PC-3 (cell line): ENCODE measurements at regions not wholly inside any gene's neighbourhood (a gene's known extent, or its start where the extent isn't known, plus 50 kb on each side); places are given as distances from the start of the nearest gene placed in this dataset.
A peak's percentile ranks its signal among the peaks of the same experiment; 100 is the strongest.
"Not testable (repeated sequence)": the region's sequence is repeated elsewhere in the genome, so short reads cannot be mapped to it uniquely, and the experiment has no call there.

ENCODE experiments used
- ATAC-seq: fragments of 200-7000 bp; cut with Tn5 transposase; 2 replicates; pipeline ENCODE4 v1.9.1; 2020; ENCODE audit warnings: mild to moderate bottlenecking, moderate library complexity
- BruUV-seq: library from RNA; stranded (reverse); fragments of 400-500 nt; replicated peaks from 2 replicates; lab custom pipeline; 2021; lab: Mats Ljungman, UMichigan
- CTCF ChIA-PET: fragments of 300-600 bp; sonication (Branson Sonifier 250); formaldehyde crosslinking; loops from one replicate; lab custom pipeline; 2022; ENCODE audit warnings: antibody characterized with exemption; lab: Charles Lee
- POLR2A ChIA-PET: fragments of 300-600 bp; sonication (Branson Sonifier 250); formaldehyde crosslinking; loops from one replicate; lab custom pipeline; 2022; ENCODE audit warnings: antibody characterized with exemption; ENCODE audit not compliant: unreplicated experiment; lab: Charles Lee
- DNase-seq: peaks from one replicate; pipeline ENCODE4 v3.0.0-alpha.2; 2015
- H2AFZ ChIP-seq: fragments of 300-600 bp; sonication (generic); 2 replicates; pipeline ENCODE4 v1.6.0; 2016; ENCODE audit warnings: antibody characterized with exemption, low read length
- H3F3A ChIP-seq: fragments of 300-600 bp; sonication (generic); one replicate; pipeline ENCODE4 v1.6.0; 2017; ENCODE audit warnings: antibody characterized with exemption, low read length, control low read depth, mild to moderate bottlenecking; ENCODE audit not compliant: unreplicated experiment
- H3K27ac ChIP-seq: fragments of 300-600 bp; sonication (generic); 2 replicates; pipeline ENCODE4 v1.5.1; 2016; ENCODE audit warnings: mild to moderate bottlenecking, low read length
- H3K27me3 ChIP-seq: fragments of 300-600 bp; sonication (generic); 2 replicates; pipeline ENCODE4 v1.6.1; 2016; ENCODE audit warnings: low read length, mixed read lengths
- H3K36me3 ChIP-seq: fragments of 300-600 bp; sonication (generic); 2 replicates; pipeline ENCODE4 v1.6.1; 2016; ENCODE audit warnings: low read depth, mixed run types, low read length, mixed read lengths
- H3K4me1 ChIP-seq: fragments of 300-600 bp; sonication (generic); 2 replicates; pipeline ENCODE4 v1.5.1; 2016; ENCODE audit warnings: low read length; ENCODE audit not compliant: insufficient read depth
- H3K4me2 ChIP-seq: fragments of 300-600 bp; sonication (generic); 2 replicates; pipeline ENCODE4 v1.6.0; 2016; ENCODE audit warnings: low read length
- H3K4me3 ChIP-seq: fragments of 300-600 bp; sonication (generic); 2 replicates; pipeline ENCODE4 v1.5.1; 2016; ENCODE audit warnings: mild to moderate bottlenecking, low read length, mixed read lengths
- H3K79me2 ChIP-seq: fragments of 300-600 bp; sonication (generic); 2 replicates; pipeline ENCODE4 v1.6.1; 2017; ENCODE audit warnings: low read length, mixed read lengths
- H3K9ac ChIP-seq: fragments of 300-600 bp; sonication (generic); 2 replicates; pipeline ENCODE4 v1.6.0; 2016; ENCODE audit warnings: mild to moderate bottlenecking, low read length
- H3K9me2 ChIP-seq: fragments of 300-600 bp; sonication (generic); replicated peaks from 2 replicates; pipeline ENCODE4 v1.6.1; 2016; ENCODE audit warnings: mixed run types, low read length, mixed read lengths
- H3K9me3 ChIP-seq: fragments of 300-600 bp; sonication (generic); 2 replicates; pipeline ENCODE4 v1.6.1; 2016; ENCODE audit warnings: low read length, mixed read lengths
- H4K20me1 ChIP-seq: fragments of 300-600 bp; sonication (generic); 2 replicates; pipeline ENCODE4 v1.6.1; 2016; ENCODE audit warnings: low read length, mixed read lengths
- CTCF ChIP-seq: fragments of 300-600 bp; sonication (generic); conservative IDR thresholded peaks from 2 replicates; pipeline ENCODE4 v1.5.1; 2017; ENCODE audit warnings: antibody characterized with exemption, low read depth, mild to moderate bottlenecking, low read length
- EZH2 ChIP-seq: fragments of 300-600 bp; sonication (generic); IDR thresholded peaks from one replicate; pipeline ENCODE4 v1.6.1; 2017; ENCODE audit warnings: antibody characterized with exemption, mild to moderate bottlenecking, low read length; ENCODE audit not compliant: unreplicated experiment
- EZH2phosphoT487 ChIP-seq: fragments of 300-600 bp; sonication (generic); IDR thresholded peaks from 2 replicates; pipeline ENCODE4 v1.6.1; 2018; ENCODE audit warnings: mild to moderate bottlenecking, antibody characterized with exemption, low read length, borderline replicate concordance
- intact Hi-C: fragments of 100-400 bp; cut with micrococcal nuclease; formaldehyde crosslinking; loops from 2 replicates; pipeline ENCODE4 v1.9.0; 2023

GRCh38 chr5:130897181-130897536 is 267.9 kb downstream of the HINT1 start:
- POLR2A ChIA-PET, H4K20me1 ChIP-seq, H3K4me1 ChIP-seq, DNase-seq, H3K27me3 ChIP-seq, H3K36me3 ChIP-seq, H3K9me3 ChIP-seq, intact Hi-C loops, H3K79me2 ChIP-seq, H3K9me2 ChIP-seq, H3F3A ChIP-seq: not testable (repeated sequence)
- H3K4me3 ChIP-seq = peak overlapping the region; percentile 71
- H3K27ac ChIP-seq = peak overlapping the region; percentile 83
- H2AFZ ChIP-seq = peak overlapping the region; percentile 84
- peak; percentile 50 for ATAC-seq
- H3K9ac ChIP-seq = peak overlapping the region; percentile 71
- H3K4me2 ChIP-seq = peak overlapping the region; percentile 83
- CTCF ChIA-PET = interaction anchor here (0.6 kb wide), 1 partner anchor 25 kb away, joined by 3 read pairs; no protein-coding TSS in a partner anchor
- TSS peak; percentile 71 for BruUV-seq

GRCh38 chr5:130896636-130897035 is 268.4 kb downstream of the HINT1 start:
- TF ChIP-seq EZH2phosphoT487 (no peak), CTCF (no peak), EZH2 (no peak)
- BruUV-seq = no TSS peak
- Histone ChIP-seq H4K20me1 (no peaks in the 10 kb centered on the region), H3K4me3 (peak overlapping the region; percentile 71), H2AFZ (peak overlapping the region; percentile 84; the same call in 1 of the 2 replicates), H3K36me3 (no peaks in the 10 kb centered on the region), H3K9me3 (no peaks in the 10 kb centered on the region), H3K4me2 (peak overlapping the region; percentile 83), H3K9ac (peak overlapping the region; percentile 71), H3K79me2 (no peaks in the 10 kb centered on the region), H3K27me3 (no peaks in the 10 kb centered on the region), H3K27ac (peak overlapping the region; percentile 83), H3K9me2 (no peaks in the 10 kb centered on the region), H3F3A (no peaks in the 10 kb centered on the region), H3K4me1 (no peaks in the 10 kb centered on the region)
- intact Hi-C loops = no loop called here
- CTCF ChIA-PET = no interaction called here
- no peak for DNase-seq
- POLR2A ChIA-PET = no interaction called here
- no peak for ATAC-seq

GRCh38 chr5:130893006-130893405 is 272.1 kb downstream of the HINT1 start:
- Histone ChIP-seq H3K9ac (no peak overlapping the region), H3K4me2 (no peak overlapping the region), H3K79me2 (no peaks in the 10 kb centered on the region), H3K9me2 (no peaks in the 10 kb centered on the region), H3K36me3 (no peaks in the 10 kb centered on the region), H3K4me3 (no peak overlapping the region), H4K20me1 (no peaks in the 10 kb centered on the region), H3K27ac (no peak overlapping the region), H3K27me3 (no peaks in the 10 kb centered on the region), H3K9me3 (no peaks in the 10 kb centered on the region), H3F3A (no peaks in the 10 kb centered on the region), H2AFZ (no peak overlapping the region), H3K4me1 (no peaks in the 10 kb centered on the region)
- ATAC-seq = no peak
- TF ChIP-seq CTCF (no peak), EZH2phosphoT487 (no peak), EZH2 (no peak)
- CTCF ChIA-PET = no interaction called here
- no TSS peak for BruUV-seq
- no peak for DNase-seq
- POLR2A ChIA-PET = no interaction called here
- intact Hi-C loops = no loop called here
